Inflammatory macrophage treated with lipopolysaccharide for 4 hours (primary cell): ENCODE measurements at regions not wholly inside any gene's neighbourhood (a gene's known extent, or its start where the extent isn't known, plus 50 kb on each side); places are given as distances from the start of the nearest gene placed in this dataset.
A peak's percentile ranks its signal among the peaks of the same experiment; 100 is the strongest.

Experiments used
- DNase-seq: peaks from one replicate; pipeline ENCODE4 v3.0.0-alpha.2; 2020

- peak; percentile 26 for DNase-seq
These were observed 68.7 kb upstream of the KCNG1 start for GRCh38 chr20:51091406-51092195.

- DNase-seq = no peak
These were observed 66.9 kb upstream of the KCNG1 start for GRCh38 chr20:51089840-51090239.

- DNase-seq = no peak
These were observed 66.4 kb upstream of the KCNG1 start for GRCh38 chr20:51089272-51089781.

GRCh38 chr20:51087266-51087665, 64.4 kb upstream of the KCNG1 start:
- no peak for DNase-seq

- DNase-seq = no peak
These were observed 62.9 kb upstream of the KCNG1 start for GRCh38 chr20:51085769-51086168.

GRCh38 chr20:51084593-51085377, 61.9 kb upstream of the KCNG1 start:
- DNase-seq = no peak

GRCh38 chr20:51083447-51083846, 60.5 kb upstream of the KCNG1 start:
- no peak for DNase-seq

- no peak for DNase-seq
These were observed 60.1 kb upstream of the KCNG1 start for GRCh38 chr20:51082988-51083387.

- DNase-seq = no peak
These were observed 57.6 kb upstream of the KCNG1 start for GRCh38 chr20:51080516-51080915.

GRCh38 chr20:51079488-51079887, 56.6 kb upstream of the KCNG1 start:
- DNase-seq = no peak

- no peak for DNase-seq
These were observed 54.8 kb upstream of the KCNG1 start for GRCh38 chr20:51077686-51078060.

GRCh38 chr20:51076786-51077685, 54.1 kb upstream of the KCNG1 start:
- DNase-seq = no peak

GRCh38 chr20:51074062-51074461, 51.2 kb upstream of the KCNG1 start:
- no peak for DNase-seq
